CD4-positive, alpha-beta T cell treated with Interleukin-21 for 1 hour (primary cell): ENCODE measurements at regions not wholly inside any gene's neighbourhood (a gene's known extent, or its start where the extent isn't known, plus 50 kb on each side); places are given as distances from the start of the nearest gene placed in this dataset.

Experiments used
- DNase-seq: peaks from one replicate; pipeline ENCODE4 v3.0.0-alpha.2; 2020

DNA sequence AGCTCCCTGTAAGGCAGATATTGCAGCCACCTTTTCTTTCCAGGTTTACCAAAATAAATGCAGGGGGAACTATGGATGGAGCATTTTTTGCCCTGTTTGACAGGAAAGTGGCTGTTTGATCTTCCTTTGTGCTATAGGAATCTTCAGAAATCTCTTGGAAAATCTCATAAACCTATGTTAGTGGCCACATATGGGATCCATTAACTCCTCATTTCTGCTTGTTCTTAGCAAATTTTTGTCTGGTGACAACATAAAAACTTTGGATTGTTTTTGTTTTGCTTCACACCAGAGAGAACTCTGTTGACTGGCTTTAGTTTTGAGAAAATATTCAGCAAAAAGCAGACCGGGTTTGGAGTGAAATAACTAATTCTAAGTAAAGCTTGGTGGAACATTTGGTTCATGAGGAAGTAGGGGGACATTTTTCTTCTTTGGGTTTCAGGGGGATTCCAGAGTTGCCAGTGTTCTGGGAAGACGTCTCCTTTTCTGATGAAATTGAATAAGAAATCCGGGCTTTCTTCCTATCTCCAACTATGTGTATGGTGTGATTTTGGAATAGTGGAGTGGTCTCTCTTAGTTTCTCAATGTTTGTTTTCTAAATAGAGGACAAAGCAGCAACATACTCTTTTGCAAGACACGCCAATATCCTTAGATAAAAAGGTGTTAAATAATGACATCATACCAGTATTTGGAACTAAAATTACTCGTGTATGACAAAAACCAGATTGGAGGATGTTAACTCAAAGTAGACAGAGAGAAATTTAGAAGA, 174.4 kb downstream of the ICOS start:
- no peak for DNase-seq

DNA sequence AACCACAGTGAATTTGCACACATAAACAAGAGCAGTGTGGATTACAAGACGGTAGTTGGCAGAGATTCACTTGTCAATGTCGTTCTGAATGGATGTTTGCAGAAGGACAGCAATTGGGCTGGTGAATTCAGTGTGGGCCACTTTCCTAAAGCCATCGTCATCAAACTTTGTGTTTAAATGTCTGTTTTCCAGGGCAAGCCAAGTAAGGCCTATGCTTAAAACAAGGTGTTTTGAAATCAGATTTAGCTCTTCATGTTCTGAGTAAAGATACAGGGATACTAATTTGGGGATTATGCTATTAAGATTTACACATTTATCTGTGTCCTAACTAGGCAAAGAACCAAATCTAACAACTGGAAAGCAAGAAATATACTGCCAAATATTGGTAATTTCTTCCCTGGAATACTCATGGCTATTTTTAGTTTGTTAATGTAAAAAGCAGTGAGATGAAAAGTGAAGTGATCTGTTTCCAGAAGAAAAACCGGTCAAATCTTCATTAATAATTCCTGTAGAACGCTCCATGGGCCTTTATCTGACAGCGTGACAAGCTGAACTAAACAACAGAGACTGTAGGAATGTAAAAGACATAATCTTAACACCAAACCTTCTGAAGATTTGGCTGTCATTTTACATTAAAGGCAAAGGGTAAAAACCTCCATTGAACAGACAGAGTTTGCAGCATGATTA, 175.7 kb downstream of the ICOS start:
- DNase-seq = no peak

DNA sequence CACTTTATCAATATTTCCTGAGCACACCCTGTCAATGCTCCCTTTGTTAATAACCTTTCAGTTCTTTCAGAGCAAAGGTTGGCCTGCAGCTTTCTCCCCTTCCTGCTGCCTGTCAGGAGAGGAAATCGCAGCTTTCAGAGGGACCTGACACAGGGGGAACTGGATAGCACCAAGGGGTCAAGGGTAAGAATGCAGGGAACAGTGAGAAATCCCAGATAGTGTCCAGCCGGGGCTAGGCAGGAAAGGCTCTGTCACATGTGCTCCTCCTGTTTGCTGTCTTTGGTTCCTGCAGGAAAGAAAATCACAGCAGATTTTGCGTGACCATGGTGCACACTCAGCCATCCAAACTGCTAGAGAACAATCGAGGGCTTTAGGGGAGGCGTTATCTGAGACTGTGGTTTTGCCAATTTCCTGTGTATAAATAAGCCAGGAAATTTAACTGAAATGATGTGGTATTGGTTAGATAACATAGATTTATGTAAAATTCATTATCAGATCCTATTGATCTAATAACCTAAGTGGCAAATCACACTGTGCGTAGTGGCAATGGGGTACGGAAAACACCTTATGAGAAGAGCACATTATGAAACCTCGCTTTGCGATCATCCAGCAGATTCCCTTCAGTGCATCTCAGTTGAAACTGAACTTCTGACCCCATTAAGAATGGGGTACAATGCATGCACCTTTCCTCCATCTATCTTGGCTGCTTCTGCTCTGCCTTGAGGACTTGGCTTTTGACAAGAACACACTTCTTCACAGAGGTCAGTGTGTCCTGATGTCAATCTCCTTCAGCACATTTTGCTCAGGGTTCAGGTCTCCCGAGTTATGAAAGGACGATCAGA, 178.0 kb downstream of the ICOS start:
- DNase-seq = no peak

DNA sequence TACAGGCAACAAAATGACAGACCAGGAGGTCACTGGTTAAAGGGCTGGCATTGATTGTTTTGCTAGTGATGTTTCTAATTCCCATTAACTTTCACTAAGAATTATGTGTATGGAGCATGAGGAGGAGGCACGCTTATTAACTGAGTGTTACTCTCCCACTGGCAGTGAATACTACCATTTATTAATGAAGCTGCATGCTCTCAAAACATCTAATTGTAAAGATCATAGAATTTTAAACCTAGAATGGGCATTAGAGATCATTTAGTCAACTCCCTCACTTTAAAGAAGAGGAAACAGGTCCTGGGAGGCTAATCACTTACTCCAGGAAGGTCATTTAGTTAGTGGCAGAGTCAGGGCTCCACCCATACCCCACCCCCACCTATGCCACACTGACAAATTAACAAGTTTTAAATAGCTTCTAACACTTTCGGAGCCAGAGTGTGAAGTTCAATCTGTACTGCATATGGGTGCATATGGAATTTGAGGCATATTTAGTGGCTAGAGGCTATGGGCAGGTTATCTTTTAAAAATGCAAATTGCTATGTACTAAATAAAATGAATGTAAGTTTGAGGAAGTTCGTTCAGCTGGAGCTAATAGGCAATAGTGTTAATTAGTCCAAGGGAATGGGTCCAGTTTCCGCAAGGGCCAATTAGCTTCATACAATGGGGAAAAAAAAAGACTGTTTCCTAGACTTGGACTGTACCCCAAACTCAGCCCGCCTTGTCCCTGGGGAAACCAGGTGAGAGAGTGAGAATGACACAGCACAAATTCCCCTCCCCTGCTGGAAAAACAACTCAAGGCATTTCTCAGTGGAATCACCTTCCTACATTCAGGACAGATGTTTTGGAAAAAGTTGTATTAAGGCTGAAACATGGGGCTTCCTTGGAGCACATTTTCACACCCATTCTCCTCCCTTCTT, 178.8 kb downstream of the ICOS start:
- DNase-seq = no peak

DNA sequence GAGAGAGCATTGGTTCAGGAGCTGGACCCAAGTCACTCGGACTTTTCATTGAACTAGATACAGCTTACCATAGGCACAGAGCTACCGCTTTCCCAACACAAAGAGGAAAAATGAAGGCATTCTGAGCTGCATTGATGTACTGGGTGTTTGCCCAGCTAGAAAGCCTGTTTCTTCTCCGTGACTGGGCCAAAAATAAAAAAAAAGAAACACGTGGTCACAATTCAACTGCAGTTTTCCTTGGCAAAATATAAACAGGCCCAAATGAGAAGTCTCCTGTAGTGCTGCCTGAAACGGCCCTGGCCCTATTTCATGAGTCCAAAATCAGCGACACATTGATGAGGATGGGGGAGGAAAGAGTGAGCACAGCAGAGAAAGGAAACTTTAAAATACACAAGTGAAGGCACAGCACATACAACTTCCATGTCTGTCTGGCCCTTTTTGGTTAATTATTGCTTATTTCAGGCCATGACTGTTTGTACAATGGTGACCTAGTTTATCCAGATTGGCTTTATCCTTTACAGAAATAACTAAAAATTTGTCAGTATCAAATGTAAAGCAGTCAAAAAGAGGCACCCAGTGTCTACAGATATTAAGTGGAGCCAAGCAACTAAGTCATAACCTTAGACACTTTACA, 179.7 kb downstream of the ICOS start:
- no peak for DNase-seq

DNA sequence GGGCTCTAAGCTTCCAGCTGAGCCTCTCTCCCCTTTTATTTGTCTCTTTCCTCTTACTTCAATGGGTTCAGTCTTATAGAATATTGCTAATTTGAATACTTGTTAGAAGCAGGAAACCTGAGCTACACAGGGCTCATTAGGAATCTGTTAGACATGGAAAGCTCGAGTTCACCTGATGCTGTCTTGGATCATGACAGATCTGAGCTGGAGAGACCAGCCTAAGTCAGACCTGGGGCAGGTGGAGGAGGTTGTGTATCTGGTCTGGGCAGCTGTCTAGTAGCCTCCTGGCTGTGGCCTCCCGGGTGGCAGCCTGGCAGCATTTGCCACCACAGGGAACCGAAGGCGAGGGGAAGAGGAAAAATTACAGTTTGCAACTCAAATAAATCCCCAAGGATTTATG, 185.9 kb downstream of the ICOS start:
- no peak for DNase-seq

DNA sequence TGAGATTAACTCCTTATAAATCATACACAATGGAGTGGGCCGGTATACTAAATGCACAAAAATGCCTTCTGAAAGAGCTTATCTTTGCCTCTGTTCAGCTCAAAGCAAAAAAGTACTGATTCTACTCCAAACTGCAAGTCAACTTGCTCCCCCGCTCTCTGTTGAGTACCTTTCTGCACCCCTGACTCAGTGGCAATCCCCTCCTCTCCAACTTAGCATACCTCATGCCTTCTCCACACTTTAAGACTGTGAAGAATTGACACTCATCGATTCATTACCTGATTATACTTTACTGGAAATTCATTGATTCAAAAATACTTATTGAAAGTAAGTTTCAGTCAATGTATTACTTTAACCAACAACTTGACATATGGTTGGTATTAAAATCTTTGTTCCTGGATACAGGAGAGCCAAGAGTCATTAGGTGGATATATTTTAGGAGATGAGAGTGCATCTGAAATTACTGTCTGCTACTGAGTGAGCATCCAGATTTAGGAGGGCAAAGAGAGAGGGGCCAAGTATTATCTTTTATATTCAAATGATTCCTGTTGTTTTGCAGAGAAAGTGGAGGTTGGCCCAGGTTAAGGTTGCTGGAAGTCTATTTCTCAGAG, 187.7 kb downstream of the ICOS start:
- DNase-seq = no peak

DNA sequence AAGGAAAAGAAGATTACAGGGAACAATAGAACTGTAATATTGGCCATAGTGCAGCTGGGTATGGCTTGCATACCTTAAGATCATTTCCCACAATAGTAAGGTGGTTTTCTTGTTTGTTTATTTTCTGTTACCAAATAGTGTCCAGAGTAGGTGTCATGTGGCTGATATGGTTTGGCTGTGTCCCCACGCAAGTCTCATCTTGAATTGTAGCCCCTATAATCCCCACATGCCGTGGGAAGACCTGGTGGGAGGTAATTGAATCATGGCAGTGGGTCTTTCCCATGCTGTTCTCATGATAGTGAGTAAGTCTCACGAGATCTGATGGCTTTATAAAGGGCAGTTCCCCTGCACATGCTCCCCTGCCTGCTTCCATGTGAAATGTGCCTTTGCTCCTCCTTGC, 190.1 kb downstream of the ICOS start:
- DNase-seq = no peak

DNA sequence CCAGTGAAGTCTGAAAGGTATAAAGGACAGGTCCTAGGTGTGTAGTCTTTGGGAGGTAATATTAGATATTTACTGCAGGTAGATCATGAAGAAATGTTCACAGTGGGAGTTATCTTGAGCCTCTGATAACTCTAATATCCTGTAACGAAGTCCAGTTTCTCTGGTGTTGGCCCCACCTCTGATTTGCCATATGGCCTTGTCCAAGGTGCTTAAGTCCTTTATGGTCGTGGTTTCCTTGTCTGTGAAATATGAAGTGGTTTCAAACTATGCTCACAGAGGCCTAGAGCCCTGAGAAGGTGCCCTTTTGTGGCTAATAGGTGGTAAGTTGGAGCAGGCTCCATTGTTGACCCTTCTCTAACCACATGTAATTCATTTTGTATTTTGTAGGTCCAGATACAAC, 190.7 kb downstream of the ICOS start:
- no peak for DNase-seq

DNA sequence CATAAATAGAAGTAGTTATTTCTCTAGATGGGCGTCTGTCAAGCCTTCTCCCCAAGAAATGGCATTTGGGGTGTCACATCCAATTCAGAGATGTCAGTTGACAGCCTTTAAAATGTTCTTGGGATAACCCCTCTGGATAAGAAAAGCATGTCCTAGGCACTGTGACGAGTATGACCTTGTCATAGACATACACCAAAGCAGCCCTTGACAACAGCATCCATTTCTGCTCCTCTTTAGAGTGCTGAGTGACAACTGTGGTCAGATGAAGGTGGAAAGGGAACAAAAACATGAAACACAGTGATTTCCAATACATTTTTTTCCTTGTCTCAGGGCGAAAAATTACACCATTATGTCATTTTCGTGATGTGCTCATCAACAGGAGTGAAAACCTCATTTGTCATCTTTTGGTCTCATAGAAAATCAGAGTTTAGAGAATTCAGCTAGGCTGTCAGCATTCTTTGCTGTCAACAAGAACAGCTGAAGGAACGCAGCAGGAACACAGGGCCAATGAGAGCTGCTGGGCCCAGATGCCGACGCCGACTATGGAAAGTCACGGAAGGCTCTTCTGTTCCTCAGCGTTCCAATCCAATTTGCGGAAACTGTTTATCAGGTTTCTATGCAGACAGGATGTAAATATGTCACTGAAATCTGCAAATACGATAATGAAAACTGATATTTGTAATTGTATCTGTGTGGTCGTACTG, 193.2 kb downstream of the ICOS start:
- DNase-seq = no peak

DNA sequence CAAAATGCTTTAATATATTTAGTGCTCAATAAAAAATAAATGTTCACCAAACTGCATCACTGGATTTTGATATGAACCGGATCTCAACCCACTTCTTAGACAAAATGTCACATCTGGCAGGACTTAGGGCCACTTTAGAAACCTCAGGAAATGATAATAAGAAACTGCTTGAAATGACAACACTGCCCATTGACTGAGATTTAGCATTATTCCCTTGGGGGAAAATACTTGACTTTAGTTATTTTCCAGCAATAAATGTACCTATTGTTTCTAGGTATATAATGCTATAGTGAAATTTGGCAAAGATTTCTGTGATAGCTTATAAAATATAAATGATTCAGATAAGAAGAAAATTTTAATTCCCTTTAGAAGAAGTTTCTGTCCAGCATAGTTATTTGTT, 195.1 kb downstream of the ICOS start:
- DNase-seq = no peak

DNA sequence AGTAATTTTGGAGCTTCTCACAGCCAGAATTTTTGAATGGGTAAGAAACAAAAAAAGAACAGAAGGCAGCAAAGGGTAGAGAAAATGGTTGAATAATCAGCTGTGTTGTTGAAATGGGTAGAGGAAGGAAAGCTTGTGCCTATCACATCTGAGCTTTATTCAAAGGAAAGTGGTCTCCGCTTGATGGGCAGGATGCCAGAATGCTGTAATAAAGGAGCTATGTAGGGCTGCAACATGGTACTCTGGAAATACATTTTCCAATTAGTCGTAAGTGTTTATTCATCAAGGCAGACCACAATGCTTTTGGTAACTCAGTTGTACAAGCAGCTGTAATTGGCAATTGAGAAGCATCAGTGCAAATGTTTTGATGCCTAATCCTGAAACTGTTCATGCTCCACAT, 196.9 kb downstream of the ICOS start:
- no peak for DNase-seq

DNA sequence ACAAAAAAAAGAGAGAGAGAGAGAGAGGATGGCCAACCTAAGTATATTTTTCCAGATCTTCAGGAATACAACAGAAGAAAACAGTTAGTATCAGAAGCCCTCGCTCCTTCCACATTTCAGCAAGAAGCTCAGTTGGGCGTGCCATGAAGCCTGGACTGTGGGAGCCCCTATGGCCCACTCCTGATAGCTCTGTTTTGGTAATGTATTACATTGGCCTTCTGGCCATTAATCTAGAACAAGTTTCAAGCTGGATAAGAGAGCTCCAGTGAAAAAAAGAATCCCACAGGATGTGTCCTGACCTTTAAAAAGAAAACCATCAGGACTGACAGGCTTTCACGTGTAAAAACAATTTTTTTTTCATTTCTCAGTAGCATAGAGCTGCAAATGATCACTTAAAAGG, 197.9 kb downstream of the ICOS start:
- DNase-seq = no peak

DNA sequence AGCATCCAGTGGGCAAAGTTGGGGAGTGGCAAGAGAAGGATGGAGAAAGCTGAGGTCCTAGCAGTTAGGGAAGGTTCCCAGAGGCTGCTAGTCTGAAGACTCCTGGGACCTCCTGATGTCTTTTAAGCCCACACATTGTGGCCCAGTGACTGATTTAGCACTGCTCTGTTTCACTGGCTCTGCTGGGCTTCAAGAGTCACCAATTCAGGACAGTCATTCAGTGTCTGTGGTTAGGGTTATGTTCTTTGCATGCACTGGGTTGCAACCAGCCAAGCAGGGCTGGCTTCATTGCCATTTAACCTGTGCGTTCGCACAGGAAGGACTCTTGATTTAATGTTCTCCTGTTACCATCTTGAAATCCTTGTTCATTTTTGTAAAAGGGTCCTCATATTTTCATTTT, 199.2 kb downstream of the ICOS start:
- no peak for DNase-seq

DNA sequence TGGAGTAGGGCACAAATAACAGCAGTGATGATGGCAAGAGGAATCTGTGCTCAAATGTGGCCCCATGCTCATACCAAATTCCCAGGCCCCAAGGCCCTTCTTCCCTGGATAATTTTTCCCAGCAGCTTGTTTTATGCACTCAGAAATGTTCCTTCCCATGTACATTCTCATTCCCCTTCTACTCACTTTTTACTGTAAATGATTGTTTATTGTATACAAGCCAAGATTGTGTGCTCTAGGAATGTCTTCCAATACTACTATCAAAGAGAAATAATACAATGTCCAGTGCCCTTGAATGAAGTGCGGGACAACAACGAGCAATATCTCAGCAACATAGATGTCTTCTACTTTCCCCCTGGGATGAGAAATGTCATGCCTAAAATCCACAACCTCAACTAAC, 201.6 kb downstream of the ICOS start:
- no peak for DNase-seq

DNA sequence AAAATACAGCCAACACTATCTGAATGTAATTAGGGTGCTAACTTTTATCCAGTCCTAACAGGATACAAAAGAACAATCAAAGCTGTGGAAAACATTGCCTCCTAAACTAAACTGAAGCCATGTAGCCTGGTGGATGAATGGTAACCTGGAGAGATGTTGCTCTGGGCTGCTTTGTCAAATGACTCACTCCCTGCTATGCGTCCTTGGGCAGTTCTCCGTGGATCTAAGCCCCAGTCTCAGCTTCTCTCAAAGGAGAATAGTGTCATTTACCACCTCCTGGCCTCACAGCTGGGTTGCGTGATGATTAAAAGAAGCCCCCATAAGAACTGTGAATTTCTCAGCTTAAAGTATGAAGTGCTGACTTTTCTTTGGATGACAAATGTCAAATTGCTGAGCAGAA, 203.7 kb downstream of the ICOS start:
- no peak for DNase-seq

DNA sequence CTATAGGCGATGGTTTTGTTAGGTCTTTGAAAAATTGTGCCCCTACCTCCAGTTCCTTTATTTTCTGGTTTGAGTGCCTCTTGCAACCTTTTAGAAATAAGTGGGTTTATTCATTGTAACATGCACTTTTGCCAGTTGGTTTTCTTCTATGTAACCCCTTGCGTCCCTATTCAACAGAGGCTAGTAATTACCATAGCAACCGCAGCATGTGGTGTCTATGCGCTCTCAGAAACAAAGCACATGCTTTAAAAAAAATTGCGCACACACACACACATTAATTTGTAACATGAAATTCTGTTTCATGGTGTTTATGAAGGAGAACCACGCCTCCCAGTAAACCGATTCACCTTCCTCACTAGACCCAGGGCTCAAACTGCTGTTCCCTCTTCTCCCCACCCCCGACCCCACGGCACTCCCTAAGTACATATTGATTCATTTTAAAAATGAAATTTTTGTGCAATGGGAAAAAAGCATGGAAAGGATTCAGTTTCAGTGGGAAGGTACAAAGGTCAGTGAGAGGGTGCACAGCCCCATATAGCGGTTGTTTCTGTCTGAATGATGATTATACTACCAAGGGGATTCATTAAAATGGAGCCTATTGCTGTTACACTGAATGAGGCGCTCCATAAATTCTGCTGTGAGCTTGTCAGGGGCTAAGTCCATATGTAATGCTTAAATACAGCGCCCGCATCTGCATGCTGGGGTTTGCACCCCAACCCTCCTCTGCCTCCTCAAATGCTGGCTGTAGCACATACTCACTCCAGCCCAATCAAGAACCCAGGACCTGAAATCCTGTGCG, 206.9 kb downstream of the ICOS start:
- no peak for DNase-seq

DNA sequence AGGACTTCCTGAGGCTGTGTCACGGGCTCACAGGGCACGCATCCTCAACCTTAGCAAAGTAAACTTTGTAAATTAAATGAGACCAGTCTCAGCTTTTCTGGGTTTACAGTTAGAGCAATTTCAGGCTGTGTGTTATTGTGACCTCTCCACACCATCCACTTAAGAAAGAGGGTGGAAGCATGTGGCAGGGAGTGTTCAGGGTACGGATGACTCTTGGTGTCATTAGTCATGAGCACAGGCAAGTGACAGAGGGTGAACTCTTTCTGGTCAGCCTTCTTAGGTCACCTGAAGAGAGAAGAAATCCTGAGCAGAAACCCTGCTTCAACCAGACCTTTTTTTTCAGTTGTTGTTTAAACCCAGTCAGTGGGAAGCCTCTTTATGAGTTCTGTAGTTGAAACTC, 207.9 kb downstream of the ICOS start:
- DNase-seq = no peak

DNA sequence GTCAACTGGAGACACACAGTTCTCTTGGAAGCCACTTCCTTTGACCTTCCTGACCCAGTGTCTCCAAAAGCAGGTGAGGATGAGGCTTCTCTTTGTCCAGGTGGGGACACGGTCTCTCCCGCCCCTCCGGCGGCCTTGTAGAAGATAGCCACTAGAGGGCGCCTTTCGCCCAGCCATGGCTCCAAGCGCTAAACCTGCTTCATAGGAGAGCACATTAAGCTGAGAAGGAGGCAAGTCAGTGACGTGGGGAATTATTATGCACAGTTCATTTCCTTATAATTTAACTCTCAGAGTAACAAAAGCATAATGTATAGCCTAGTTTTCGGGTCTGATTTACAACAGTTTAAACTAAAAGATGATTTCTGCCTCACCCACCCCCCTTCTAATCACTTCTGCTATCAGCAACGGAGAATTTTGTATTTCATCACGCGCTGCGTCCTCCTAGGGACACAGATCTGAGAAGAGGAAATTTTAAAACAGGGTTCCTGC, 208.7 kb downstream of the ICOS start:
- peak; percentile 80 for DNase-seq

DNA sequence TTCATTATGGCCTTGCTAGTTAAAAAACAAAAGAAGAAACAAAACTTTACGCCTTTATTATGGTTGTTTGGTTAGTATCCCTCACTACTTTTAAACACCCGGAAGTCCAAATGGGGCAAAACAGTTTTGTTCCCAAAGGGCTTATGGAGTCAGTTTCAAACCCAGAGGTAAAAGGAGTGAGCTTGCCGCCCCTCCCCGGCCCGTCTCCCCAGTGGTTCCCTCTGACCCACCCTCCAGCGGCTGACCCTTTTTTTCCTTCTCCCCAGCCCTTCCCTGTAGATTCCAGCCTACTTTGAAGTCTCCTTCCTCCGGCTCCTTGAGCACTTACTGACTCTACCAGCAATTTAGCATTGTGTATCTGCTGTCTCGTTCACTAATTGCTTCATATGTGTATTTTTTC, 209.2 kb downstream of the ICOS start:
- DNase-seq = no peak
